ENCODE measurements at regions not wholly inside any gene's neighbourhood (a gene's known extent, or its start where the extent isn't known, plus 50 kb on each side); places are given as distances from the start of the nearest gene placed in this dataset.

- H3K9me2 ChIP-seq (ENCODE audit: insufficient read depth, low read length): no peaks in the 10 kb centered on the region
- no peaks in the 10 kb centered on the region for H4K20me1 ChIP-seq (ENCODE audit: insufficient read depth)
- no peaks in the 10 kb centered on the region for H3K36me3 ChIP-seq (ENCODE audit: insufficient read depth, low read length)
- H2AFZ ChIP-seq (ENCODE audit: low read depth, low read length): no peak overlapping the region
- no peak overlapping the region for H3K4me3 ChIP-seq (ENCODE audit: low read length)
- no peaks in the 10 kb centered on the region for H3K27me3 ChIP-seq (ENCODE audit: insufficient read depth, low read depth, low read length)
- H3K9ac ChIP-seq (ENCODE audit: low read length): no peak overlapping the region
- H3K9me3 ChIP-seq (ENCODE audit: low read length): no peaks in the 10 kb centered on the region
- TF ChIP-seq CTCF (IDR thresholded peaks at IDR 0.05; ENCODE audit: poor library complexity, severe bottlenecking) (no peak), SMC3 (conservative IDR thresholded peaks at IDR 0.05; ENCODE audit: poor library complexity) (no peak), EP300 (conservative IDR thresholded peaks at IDR 0.05; ENCODE audit: poor library complexity, severe bottlenecking) (no peak), MXI1 (conservative IDR thresholded peaks at IDR 0.05; ENCODE audit: poor library complexity, severe bottlenecking) (no peak), EZH2 (IDR thresholded peaks at IDR 0.05; ENCODE audit: borderline replicate concordance, insufficient read depth, low read length, poor library complexity, severe bottlenecking) (no peak), REST (IDR thresholded peaks at IDR 0.05; ENCODE audit: borderline replicate concordance) (no peak), TAF1 (IDR thresholded peaks at IDR 0.05; ENCODE audit: low read depth) (no peak), POLR2AphosphoS5 (IDR thresholded peaks at IDR 0.05) (no peak), RAD21 (conservative IDR thresholded peaks at IDR 0.05) (no peak)
- H3K79me2 ChIP-seq (replicated peaks; ENCODE audit: insufficient read depth, low read length): no peaks in the 10 kb centered on the region
- no peaks in the 10 kb centered on the region for H3F3A ChIP-seq (ENCODE audit: insufficient read depth, low read length, poor library complexity, severe bottlenecking)
- H3K27ac ChIP-seq (ENCODE audit: low read length): no peak overlapping the region
- H3K4me2 ChIP-seq (ENCODE audit: low read length): no peak overlapping the region
Measured at GRCh38 chrX:10930151-10930550, 181.0 kb upstream of the HCCS start.

DNA sequence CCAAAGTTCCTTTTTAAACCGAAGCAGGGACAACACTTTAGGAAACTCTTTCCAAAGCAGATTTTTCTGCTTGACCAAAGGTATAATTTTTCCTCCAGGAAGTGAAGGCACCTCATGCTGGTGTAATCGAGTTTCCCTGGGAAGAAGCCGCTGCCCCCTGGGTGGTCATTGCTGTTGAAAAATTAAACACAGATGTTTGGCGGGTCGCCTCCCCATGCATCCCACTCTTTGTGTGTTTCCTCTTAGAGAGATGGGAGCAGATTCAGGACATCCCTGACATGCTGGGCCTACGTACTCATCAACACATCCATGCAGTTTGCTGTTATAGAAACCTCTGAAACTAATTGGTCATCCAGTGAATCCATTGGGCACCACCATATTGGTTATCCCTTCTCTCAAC lies 179.2 kb upstream of the HCCS start:
- H3K9me3 ChIP-seq (ENCODE audit: low read length): no peaks in the 10 kb centered on the region
- no peaks in the 10 kb centered on the region for H3K27me3 ChIP-seq (ENCODE audit: insufficient read depth, low read depth, low read length)

More for the DNA sequence above, 179.2 kb upstream of the HCCS start:
- H3F3A ChIP-seq (ENCODE audit: insufficient read depth, low read length, poor library complexity, severe bottlenecking): no peaks in the 10 kb centered on the region
- H4K20me1 ChIP-seq (ENCODE audit: insufficient read depth): no peaks in the 10 kb centered on the region
- H3K9ac ChIP-seq (ENCODE audit: low read length): no peak overlapping the region
- no peak overlapping the region for H3K27ac ChIP-seq (ENCODE audit: low read length)
- no peaks in the 10 kb centered on the region for H3K9me2 ChIP-seq (ENCODE audit: insufficient read depth, low read length)
- H2AFZ ChIP-seq (ENCODE audit: low read depth, low read length): no peak overlapping the region
- H3K4me3 ChIP-seq (ENCODE audit: low read length): no peak overlapping the region
- no peaks in the 10 kb centered on the region for H3K79me2 ChIP-seq (replicated peaks; ENCODE audit: insufficient read depth, low read length)
- no peak for TF ChIP-seq TAF1 (IDR thresholded peaks at IDR 0.05; ENCODE audit: low read depth)
- no peak for TF ChIP-seq EP300 (conservative IDR thresholded peaks at IDR 0.05; ENCODE audit: poor library complexity, severe bottlenecking)
- TF ChIP-seq SMC3 (conservative IDR thresholded peaks at IDR 0.05; ENCODE audit: poor library complexity): no peak
- no peak for TF ChIP-seq MXI1 (conservative IDR thresholded peaks at IDR 0.05; ENCODE audit: poor library complexity, severe bottlenecking)
- TF ChIP-seq RAD21 (conservative IDR thresholded peaks at IDR 0.05): no peak
- TF ChIP-seq EZH2 (IDR thresholded peaks at IDR 0.05; ENCODE audit: borderline replicate concordance, insufficient read depth, low read length, poor library complexity, severe bottlenecking): no peak
- TF ChIP-seq REST (IDR thresholded peaks at IDR 0.05; ENCODE audit: borderline replicate concordance): no peak
- no peak for TF ChIP-seq POLR2AphosphoS5 (IDR thresholded peaks at IDR 0.05)
- TF ChIP-seq CTCF (IDR thresholded peaks at IDR 0.05; ENCODE audit: poor library complexity, severe bottlenecking): no peak
- no peak overlapping the region for H3K4me2 ChIP-seq (ENCODE audit: low read length)
- no peaks in the 10 kb centered on the region for H3K36me3 ChIP-seq (ENCODE audit: insufficient read depth, low read length)

Measured in neural cell (in vitro differentiated cells).